DND-41 (cell line): ENCODE measurements at regions not wholly inside any gene's neighbourhood (a gene's known extent, or its start where the extent isn't known, plus 50 kb on each side); places are given as distances from the start of the nearest gene placed in this dataset.

ENCODE experiments used
- ATAC-seq: fragments of 200-7000 bp; cut with Tn5 transposase; 3 replicates; pipeline ENCODE4 v1.9.1; 2021; ENCODE audit warnings: low read depth; ENCODE audit not compliant: insufficient read depth
- DNase-seq: peaks from one replicate; pipeline ENCODE4 v3.0.0-alpha.2; 2020
- H2AFZ ChIP-seq: 2 replicates; pipeline ENCODE4 v1.6.0; 2012; ENCODE audit warnings: low read depth, low read length
- H3K27ac ChIP-seq: 2 replicates; pipeline ENCODE4 v1.5.1; 2012; ENCODE audit warnings: low read length, inconsistent platforms
- H3K27me3 ChIP-seq: fragments of 200-600 bp; sonication (generic); 2 replicates; pipeline ENCODE4 v1.6.0; 2012; ENCODE audit warnings: low read length, mild to moderate bottlenecking, inconsistent platforms; ENCODE audit not compliant: insufficient read depth, poor library complexity
- H3K36me3 ChIP-seq: 2 replicates; pipeline ENCODE4 v1.5.1; 2012; ENCODE audit warnings: low read length, inconsistent platforms; ENCODE audit not compliant: insufficient read depth
- H3K4me1 ChIP-seq: 2 replicates; pipeline ENCODE4 v1.5.1; 2012; ENCODE audit warnings: mild to moderate bottlenecking, low read length; ENCODE audit not compliant: insufficient read depth
- H3K4me2 ChIP-seq: 2 replicates; pipeline ENCODE4 v1.6.0; 2012; ENCODE audit warnings: mild to moderate bottlenecking, moderate library complexity, low read length, inconsistent platforms; ENCODE audit not compliant: insufficient read depth
- H3K4me3 ChIP-seq, 2 experiments: fragments of 200-600 bp in 1 of 2; shearing (Covaris generic) in 1 of 2; 2 replicates each; pipeline ENCODE4 v1.5.1; 2012 to 2016; ENCODE audit warnings: inconsistent platforms in 2 of 2, low read length in 2 of 2, mild to moderate bottlenecking in 2 of 2, low read depth in 1 of 2, moderate library complexity in 1 of 2
- H3K79me2 ChIP-seq: 2 replicates; pipeline ENCODE4 v1.6.0; 2012; ENCODE audit warnings: low read length, inconsistent platforms; ENCODE audit not compliant: insufficient read depth
- H3K9ac ChIP-seq: 2 replicates; pipeline ENCODE4 v1.6.0; 2012; ENCODE audit warnings: low read depth, mild to moderate bottlenecking, inconsistent platforms, low read length, moderate library complexity
- H3K9me3 ChIP-seq: 2 replicates; pipeline ENCODE4 v1.5.1; 2012; ENCODE audit warnings: low read length, moderate library complexity, mild to moderate bottlenecking, inconsistent platforms; ENCODE audit not compliant: insufficient read depth, severe bottlenecking
- H4K20me1 ChIP-seq: 2 replicates; pipeline ENCODE4 v1.6.0; 2012; ENCODE audit warnings: low read length; ENCODE audit not compliant: insufficient read depth
- EZH2 ChIP-seq: IDR thresholded peaks from 3 replicates; pipeline ENCODE4 v1.6.1; 2012; ENCODE audit warnings: borderline replicate concordance, low read depth, mild to moderate bottlenecking, moderate library complexity, low read length, inconsistent platforms; ENCODE audit not compliant: severe bottlenecking
- TF ChIP-seq, protein P1 (sequence below): IDR thresholded peaks from 2 replicates; pipeline ENCODE4 v1.5.1; 2012; ENCODE audit warnings: borderline replicate concordance, low read length, moderate library complexity, mild to moderate bottlenecking; ENCODE audit not compliant: poor library complexity, severe bottlenecking; ENCODE audit errors: extremely low read depth

- no peak for ATAC-seq
Measured at GRCh38 chr17:73733517-73733916, 89.3 kb upstream of the SDK2 start.

DNA sequence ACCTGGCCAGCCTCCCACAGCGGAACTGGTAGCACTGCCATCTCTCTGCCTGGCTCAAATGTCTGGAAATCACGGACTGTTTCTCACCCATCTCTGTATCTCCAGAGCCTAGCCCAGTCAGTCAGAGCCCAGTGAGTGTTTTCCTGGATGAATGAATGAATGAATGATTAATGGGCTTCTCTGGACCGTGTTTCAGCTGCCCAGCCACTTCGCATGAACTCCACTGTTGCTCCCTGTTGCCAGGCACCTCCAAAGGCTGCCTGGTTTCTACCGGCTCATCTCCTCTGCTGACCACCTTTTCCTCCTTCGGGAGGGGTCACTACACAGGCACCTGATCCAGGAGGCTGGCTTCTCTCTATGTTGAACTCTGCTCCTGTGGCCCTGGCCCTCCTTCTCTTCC, 91.0 kb upstream of the SDK2 start:
- peaks cover 13% of the 10 kb centered on the region for H3K27me3 ChIP-seq
- no peak overlapping the region for H2AFZ ChIP-seq
- TF ChIP-seq, protein P1, sequence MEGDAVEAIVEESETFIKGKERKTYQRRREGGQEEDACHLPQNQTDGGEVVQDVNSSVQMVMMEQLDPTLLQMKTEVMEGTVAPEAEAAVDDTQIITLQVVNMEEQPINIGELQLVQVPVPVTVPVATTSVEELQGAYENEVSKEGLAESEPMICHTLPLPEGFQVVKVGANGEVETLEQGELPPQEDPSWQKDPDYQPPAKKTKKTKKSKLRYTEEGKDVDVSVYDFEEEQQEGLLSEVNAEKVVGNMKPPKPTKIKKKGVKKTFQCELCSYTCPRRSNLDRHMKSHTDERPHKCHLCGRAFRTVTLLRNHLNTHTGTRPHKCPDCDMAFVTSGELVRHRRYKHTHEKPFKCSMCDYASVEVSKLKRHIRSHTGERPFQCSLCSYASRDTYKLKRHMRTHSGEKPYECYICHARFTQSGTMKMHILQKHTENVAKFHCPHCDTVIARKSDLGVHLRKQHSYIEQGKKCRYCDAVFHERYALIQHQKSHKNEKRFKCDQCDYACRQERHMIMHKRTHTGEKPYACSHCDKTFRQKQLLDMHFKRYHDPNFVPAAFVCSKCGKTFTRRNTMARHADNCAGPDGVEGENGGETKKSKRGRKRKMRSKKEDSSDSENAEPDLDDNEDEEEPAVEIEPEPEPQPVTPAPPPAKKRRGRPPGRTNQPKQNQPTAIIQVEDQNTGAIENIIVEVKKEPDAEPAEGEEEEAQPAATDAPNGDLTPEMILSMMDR = no peak
- no peak for TF ChIP-seq EZH2
- H3K36me3 ChIP-seq = no peaks in the 10 kb centered on the region
- H3K79me2 ChIP-seq = no peaks in the 10 kb centered on the region
- no peak for DNase-seq
- H4K20me1 ChIP-seq = no peaks in the 10 kb centered on the region; the same call in 1 of the 2 replicates
- H3K27ac ChIP-seq = no peak overlapping the region
- H3K4me3 ChIP-seq = no peak overlapping the region
- ATAC-seq = no peak
- peaks cover 16% of the 10 kb centered on the region for H3K9me3 ChIP-seq
- H3K9ac ChIP-seq = no peak overlapping the region
- no peaks in the 10 kb centered on the region for H3K4me1 ChIP-seq
- no peak overlapping the region for H3K4me2 ChIP-seq

More at GRCh38 chr17:73733517-73733916, 89.3 kb upstream of the SDK2 start:
- Histone ChIP-seq H3K9ac (no peak overlapping the region), H3K27ac (no peak overlapping the region), H3K79me2 (no peaks in the 10 kb centered on the region), H2AFZ (no peak overlapping the region), H3K27me3 (peaks cover 10% of the 10 kb centered on the region), H3K4me2 (no peak overlapping the region), H4K20me1 (no peaks in the 10 kb centered on the region; the same call in 1 of the 2 replicates), H3K9me3 (peaks cover 19% of the 10 kb centered on the region), H3K4me3 (no peak overlapping the region), H3K36me3 (no peaks in the 10 kb centered on the region), H3K4me1 (no peaks in the 10 kb centered on the region)
- no peak for TF ChIP-seq EZH2
- TF ChIP-seq, protein P1 = no peak
- no peak for DNase-seq

GRCh38 chr17:73738751-73739575, 94.7 kb upstream of the SDK2 start:
- no peaks in the 10 kb centered on the region for H3K79me2 ChIP-seq
- H3K4me2 ChIP-seq = no peak overlapping the region
- no peaks in the 10 kb centered on the region for H3K4me1 ChIP-seq
- DNase-seq = no peak
- TF ChIP-seq EZH2 = no peak
- TF ChIP-seq, protein P1 = no peak
- H4K20me1 ChIP-seq = no peaks in the 10 kb centered on the region; the same call in 1 of the 2 replicates
- H3K9ac ChIP-seq = no peak overlapping the region
- no peaks in the 10 kb centered on the region for H3K9me3 ChIP-seq
- H3K36me3 ChIP-seq = no peaks in the 10 kb centered on the region
- H3K27ac ChIP-seq = no peak overlapping the region
- H2AFZ ChIP-seq = no peak overlapping the region; the same call in 1 of the 2 replicates
- H3K4me3 ChIP-seq = no peak overlapping the region
- ATAC-seq = no peak
- H3K27me3 ChIP-seq = peaks cover 6% of the 10 kb centered on the region
